ENCODE measurements at regions not wholly inside any gene's neighbourhood (a gene's known extent, or its start where the extent isn't known, plus 50 kb on each side); places are given as distances from the start of the nearest gene placed in this dataset.

DNA sequence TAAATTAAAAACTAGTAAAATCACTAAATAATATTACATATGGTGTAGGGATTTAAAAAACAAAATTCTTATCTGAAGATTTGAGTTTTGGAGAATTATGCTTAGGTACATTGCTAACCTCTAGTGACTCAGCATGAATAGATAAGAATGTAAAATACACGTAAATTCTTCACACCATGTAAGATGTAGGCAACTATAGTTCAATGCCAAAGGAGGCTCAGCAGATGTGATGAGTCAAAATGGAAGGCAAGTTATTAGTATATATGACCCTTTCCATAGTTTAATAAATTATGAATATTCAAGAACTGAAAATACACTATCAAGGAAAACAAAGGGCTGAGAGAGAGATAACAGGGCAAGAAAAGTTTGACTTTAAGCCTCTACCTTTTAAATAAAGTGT is 79.0 kb downstream of the MRPS30 start:
- no peak for TF ChIP-seq EZH2 (IDR thresholded peaks at IDR 0.05; ENCODE audit: borderline replicate concordance, insufficient read depth, low read depth, low read length, poor library complexity, severe bottlenecking)
- TF ChIP-seq, protein P1, sequence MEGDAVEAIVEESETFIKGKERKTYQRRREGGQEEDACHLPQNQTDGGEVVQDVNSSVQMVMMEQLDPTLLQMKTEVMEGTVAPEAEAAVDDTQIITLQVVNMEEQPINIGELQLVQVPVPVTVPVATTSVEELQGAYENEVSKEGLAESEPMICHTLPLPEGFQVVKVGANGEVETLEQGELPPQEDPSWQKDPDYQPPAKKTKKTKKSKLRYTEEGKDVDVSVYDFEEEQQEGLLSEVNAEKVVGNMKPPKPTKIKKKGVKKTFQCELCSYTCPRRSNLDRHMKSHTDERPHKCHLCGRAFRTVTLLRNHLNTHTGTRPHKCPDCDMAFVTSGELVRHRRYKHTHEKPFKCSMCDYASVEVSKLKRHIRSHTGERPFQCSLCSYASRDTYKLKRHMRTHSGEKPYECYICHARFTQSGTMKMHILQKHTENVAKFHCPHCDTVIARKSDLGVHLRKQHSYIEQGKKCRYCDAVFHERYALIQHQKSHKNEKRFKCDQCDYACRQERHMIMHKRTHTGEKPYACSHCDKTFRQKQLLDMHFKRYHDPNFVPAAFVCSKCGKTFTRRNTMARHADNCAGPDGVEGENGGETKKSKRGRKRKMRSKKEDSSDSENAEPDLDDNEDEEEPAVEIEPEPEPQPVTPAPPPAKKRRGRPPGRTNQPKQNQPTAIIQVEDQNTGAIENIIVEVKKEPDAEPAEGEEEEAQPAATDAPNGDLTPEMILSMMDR (IDR thresholded peaks at IDR 0.05) = no peak
- H3K4me2 ChIP-seq (replicated peaks; ENCODE audit: low read depth, low read length, poor library complexity, severe bottlenecking) = no peak overlapping the region
- H3K4me3 ChIP-seq (ENCODE audit: control extremely low read depth in 1 of 5, extremely low read depth in 1 of 5, insufficient read depth in 1 of 5, low read depth in 2 of 5, low read length in 4 of 5) = no peak overlapping the region
- Mint-ChIP-seq H3K4me1 (no peaks in the 10 kb centered on the region), H3K4me3 (no peak overlapping the region), H3K27me3 (no peaks in the 10 kb centered on the region), H3K9me3 (ENCODE audit: insufficient read depth) (peaks cover 5% of the 10 kb centered on the region), H3K27ac (no peak overlapping the region)
- no peaks in the 10 kb centered on the region for H3K4me1 ChIP-seq (ENCODE audit: control insufficient read depth in 2 of 2, insufficient read depth in 2 of 2, low read length in 2 of 2)
- H2AFZ ChIP-seq (ENCODE audit: insufficient read depth, low read depth, low read length, poor library complexity, severe bottlenecking) = no peak overlapping the region
- H4K20me1 ChIP-seq (ENCODE audit: control insufficient read depth, insufficient read depth, low read length, poor library complexity, severe bottlenecking) = no peaks in the 10 kb centered on the region
- ATAC-seq (ENCODE audit: low read depth) (no peak), DNase-seq (no peak)
- no peaks in the 10 kb centered on the region for H3K79me2 ChIP-seq (ENCODE audit: control insufficient read depth, insufficient read depth, low read length)
- ChIA-PET POLR2A (no interaction called here), CTCF (no interaction called here)
- no peaks in the 10 kb centered on the region for H3K36me3 ChIP-seq (replicated peaks in 1 of 2; ENCODE audit: control extremely low read depth in 1 of 2, control insufficient read depth in 1 of 2, extremely low read depth in 1 of 2, insufficient read depth in 2 of 2, low read length in 1 of 2)
- WGBS (ENCODE audit: insufficient coverage) = no CpG with 5 or more reads among the region's 1 CpG
- intact Hi-C loops (cut with micrococcal nuclease) = no loop called here
- H3K27ac ChIP-seq (ENCODE audit: low read length in 2 of 2) = no peak overlapping the region
- H3K27me3 ChIP-seq (replicated peaks in 1 of 4; ENCODE audit: control extremely low read depth in 1 of 4, control insufficient read depth in 3 of 4, insufficient read depth in 4 of 4, low read length in 3 of 4) = no peaks in the 10 kb centered on the region
- peaks cover 0 to 11% (median 0%) of the 10 kb centered on the region in 3 donors for H3K9me3 ChIP-seq (ENCODE audit: control extremely low read depth in 1 of 3, control insufficient read depth in 2 of 3, insufficient read depth in 1 of 3, low read length in 2 of 3)
- no peak overlapping the region for H3K9ac ChIP-seq (ENCODE audit: low read length)

DNA sequence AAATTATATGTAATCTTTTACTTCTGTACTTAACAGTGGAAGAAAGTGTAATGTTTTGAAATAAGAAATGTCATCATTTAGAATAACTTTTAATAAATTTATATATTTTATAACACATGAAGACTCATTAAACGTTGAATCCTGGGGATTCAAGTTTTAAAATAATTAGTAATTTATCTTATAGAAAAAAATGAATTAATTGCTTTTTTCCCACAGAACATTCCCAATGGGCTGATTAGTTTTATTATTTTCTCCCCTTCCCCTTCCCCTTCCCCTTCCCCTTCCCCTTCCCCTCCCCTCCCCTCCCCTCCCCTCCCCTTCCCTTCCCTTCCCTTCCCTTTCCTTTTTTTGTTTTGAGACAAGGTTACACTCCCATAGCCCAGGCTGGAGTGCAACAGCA is 79.7 kb downstream of the MRPS30 start:
- intact Hi-C loops (cut with micrococcal nuclease) = no loop called here
- H3K4me3 ChIP-seq (ENCODE audit: control extremely low read depth in 1 of 5, extremely low read depth in 1 of 5, insufficient read depth in 1 of 5, low read depth in 2 of 5, low read length in 4 of 5) = no peak overlapping the region
- H3K36me3 ChIP-seq (replicated peaks in 1 of 2; ENCODE audit: control extremely low read depth in 1 of 2, control insufficient read depth in 1 of 2, extremely low read depth in 1 of 2, insufficient read depth in 2 of 2, low read length in 1 of 2) = no peaks in the 10 kb centered on the region
- no peak overlapping the region for H3K9ac ChIP-seq (ENCODE audit: low read length)
- H2AFZ ChIP-seq (ENCODE audit: insufficient read depth, low read depth, low read length, poor library complexity, severe bottlenecking) = no peak overlapping the region
- H3K4me2 ChIP-seq (replicated peaks; ENCODE audit: low read depth, low read length, poor library complexity, severe bottlenecking) = no peak overlapping the region
- WGBS (ENCODE audit: insufficient coverage) = no CpG with 5 or more reads among the region's 1 CpG
- no peaks in the 10 kb centered on the region for H3K79me2 ChIP-seq (ENCODE audit: control insufficient read depth, insufficient read depth, low read length)
- DNase-seq = no peak
- CTCF ChIA-PET = no interaction called here
- no peak for ATAC-seq (ENCODE audit: low read depth)
- H4K20me1 ChIP-seq (ENCODE audit: control insufficient read depth, insufficient read depth, low read length, poor library complexity, severe bottlenecking) = no peaks in the 10 kb centered on the region
- no peaks in the 10 kb centered on the region for H3K9me3 Mint-ChIP-seq (ENCODE audit: insufficient read depth)
- H3K4me1 ChIP-seq (ENCODE audit: control insufficient read depth in 2 of 2, insufficient read depth in 2 of 2, low read length in 2 of 2) = no peaks in the 10 kb centered on the region
- H3K4me1 Mint-ChIP-seq = no peaks in the 10 kb centered on the region
- H3K27me3 Mint-ChIP-seq = no peaks in the 10 kb centered on the region
- no peak overlapping the region for H3K4me3 Mint-ChIP-seq
- H3K27ac ChIP-seq (ENCODE audit: low read length in 2 of 2) = no peak overlapping the region
- peaks cover 0 to 7% (median 0%) of the 10 kb centered on the region in 3 donors for H3K9me3 ChIP-seq (ENCODE audit: control extremely low read depth in 1 of 3, control insufficient read depth in 2 of 3, insufficient read depth in 1 of 3, low read length in 2 of 3)
- TF ChIP-seq EZH2 (IDR thresholded peaks at IDR 0.05; ENCODE audit: borderline replicate concordance, insufficient read depth, low read depth, low read length, poor library complexity, severe bottlenecking) = no peak
- TF ChIP-seq, protein P1 (IDR thresholded peaks at IDR 0.05) = no peak
- POLR2A ChIA-PET = no interaction called here
- no peaks in the 10 kb centered on the region for H3K27me3 ChIP-seq (replicated peaks in 1 of 4; ENCODE audit: control extremely low read depth in 1 of 4, control insufficient read depth in 3 of 4, insufficient read depth in 4 of 4, low read length in 3 of 4)
- H3K27ac Mint-ChIP-seq = no peak overlapping the region
